K562 (cell line): ENCODE measurements at regions not wholly inside any gene's neighbourhood (a gene's known extent, or its start where the extent isn't known, plus 50 kb on each side); places are given as distances from the start of the nearest gene placed in this dataset.

Experiments
- ATAC-seq: fragments of 200-7000 bp; cut with Tn5 transposase; 3 replicates; pipeline ENCODE4 v1.9.1; 2020; ENCODE audit warnings: moderate library complexity
- BruUV-seq: library from RNA; stranded (reverse); fragments of 400-500 nt; replicated peaks from 2 replicates; lab custom pipeline; 2021; lab: Mats Ljungman, UMichigan
- CTCF ChIA-PET: fragments of 300-600 bp; formaldehyde crosslinking; extraction: SDS; loops from one replicate; lab custom pipeline; 2021; ENCODE audit warnings: low intra/inter-chr PET ratio; lab: Yijun Ruan, JAX
- POLR2A ChIA-PET: fragments of 300-600, 350-650 bp; sonication (Branson Sonifier 250); formaldehyde crosslinking; extraction: SDS; loops from one replicate; lab custom pipeline; 2021; ENCODE audit warnings: antibody characterized with exemption, inconsistent platforms; lab: Yijun Ruan, JAX
- DNase-seq, 4 experiments: peaks; one replicate each; pipeline versions ENCODE4 v3.0.0 to v3.0.0-alpha.2; 2011 to 2018; ENCODE audit warnings: low spot score in 3 of 4, mixed read lengths in 3 of 4; ENCODE audit errors: extremely low read depth in 1 of 4
- FAIRE-seq: peaks from 2 replicates; lab custom pipeline; 2011; peaks lifted over from hg19 to GRCh38; lab: Jason Lieb, UNC
- H2AFZ ChIP-seq: 2 replicates; pipeline ENCODE4 v1.6.0; 2011; ENCODE audit warnings: low read depth, low read length, control low read depth, inconsistent platforms
- H3K27ac ChIP-seq: fragments of 200-600 bp; 3 replicates; pipeline ENCODE4 v1.8.0; 2011; ENCODE audit warnings: low read depth, mild to moderate bottlenecking, control low read depth, inconsistent platforms, low read length, moderate library complexity, mixed read lengths; ENCODE audit errors: extremely low read depth
- H3K27me3 ChIP-seq, 2 experiments: fragments of 300-600 bp in 1 of 2; 2 replicates in 1 of 2; 3 replicates in 1 of 2; pipeline versions ENCODE4 v1.6.0 to v1.8.0; 2011; ENCODE audit warnings: inconsistent platforms in 2 of 2, low read length in 2 of 2, mild to moderate bottlenecking in 1 of 2, mixed read lengths in 1 of 2, moderate library complexity in 1 of 2; ENCODE audit not compliant: control insufficient read depth in 2 of 2, insufficient read depth in 2 of 2
- H3K36me3 ChIP-seq: fragments of 300-600 bp; 3 replicates; pipeline ENCODE4 v1.8.0; 2011; ENCODE audit warnings: mild to moderate bottlenecking, low read length, inconsistent platforms; ENCODE audit not compliant: control insufficient read depth, insufficient read depth
- H3K4me1 ChIP-seq, 2 experiments: fragments of 200-600 bp in 1 of 2; replicated peaks in 1 of 2; 2 replicates in 1 of 2; 3 replicates in 1 of 2; pipeline versions ENCODE4 v1.5.1 to v1.8.0; 2011; ENCODE audit warnings: inconsistent platforms in 2 of 2, low read length in 2 of 2, mild to moderate bottlenecking in 1 of 2, mixed read lengths in 1 of 2, moderate library complexity in 1 of 2; ENCODE audit not compliant: control insufficient read depth in 2 of 2, insufficient read depth in 2 of 2
- H3K4me2 ChIP-seq: 2 replicates; pipeline ENCODE4 v1.6.1; 2011; ENCODE audit warnings: low read length, control low read depth, inconsistent platforms, mixed read lengths; ENCODE audit not compliant: insufficient read depth
- H3K4me3 ChIP-seq: fragments of 200-600 bp; sonication (generic), shearing (Covaris generic); 2 replicates; pipeline ENCODE4 v1.5.1; 2016; ENCODE audit warnings: control low read depth, inconsistent platforms
- H3K79me2 ChIP-seq: fragments of 200-600 bp; 3 replicates; pipeline ENCODE4 v1.8.0; 2011; ENCODE audit warnings: low read length, inconsistent platforms; ENCODE audit not compliant: control insufficient read depth, insufficient read depth
- H3K9ac ChIP-seq, 2 experiments: 2 replicates each; pipeline versions ENCODE4 v1.6.0 to v1.6.1; 2011; ENCODE audit warnings: low read depth in 2 of 2, low read length in 2 of 2, control low read depth in 1 of 2, inconsistent platforms in 1 of 2, mild to moderate bottlenecking in 1 of 2, mixed read lengths in 1 of 2; ENCODE audit not compliant: insufficient read depth in 1 of 2
- H3K9me1 ChIP-seq: one replicate; pipeline ENCODE4 v1.6.0; 2011; ENCODE audit warnings: inconsistent platforms, mild to moderate bottlenecking, low read length, moderate library complexity; ENCODE audit not compliant: control insufficient read depth, insufficient read depth
- H3K9me3 ChIP-seq: replicated peaks from 2 replicates; pipeline ENCODE4 v1.5.1; 2011; ENCODE audit warnings: low read depth, low read length, inconsistent platforms; ENCODE audit not compliant: control insufficient read depth, insufficient read depth
- H4K20me1 ChIP-seq: replicated peaks from 2 replicates; pipeline ENCODE4 v1.6.1; 2011; ENCODE audit warnings: low read length, inconsistent platforms, mixed read lengths; ENCODE audit not compliant: control insufficient read depth, insufficient read depth
- DACH1 ChIP-seq: fragments of 450-650 bp; IDR thresholded peaks from 2 replicates; pipeline ENCODE4 v1.6.1; 2018; ENCODE audit not compliant: partially characterized antibody
- EP300 ChIP-seq: IDR thresholded peaks from 2 replicates; pipeline ENCODE4 v1.6.1; 2012; ENCODE audit warnings: low read length, improper control_type of control experiment
- STAT5B ChIP-seq: fragments of 250-450 bp; sonication (Bioruptor Pico); IDR thresholded peaks from 2 replicates; pipeline ENCODE4 v1.8.0; 2021; ENCODE audit warnings: mild to moderate bottlenecking, inconsistent platforms
- TCF7 ChIP-seq: sonication (generic); IDR thresholded peaks from 2 replicates; pipeline ENCODE4 v1.6.1; 2016; ENCODE audit warnings: antibody characterized with exemption, borderline replicate concordance
- TFAM ChIP-seq: fragments of 250-450 bp; sonication (Bioruptor Pico); conservative IDR thresholded peaks from 2 replicates; pipeline ENCODE4 v1.5.0; 2021; ENCODE audit warnings: mild to moderate bottlenecking, moderate library complexity
- THRAP3 ChIP-seq: fragments of 450-650 bp; IDR thresholded peaks from 2 replicates; pipeline ENCODE4 v1.6.1; 2016; ENCODE audit warnings: mild to moderate bottlenecking, inconsistent platforms, borderline replicate concordance
- TRIM24 ChIP-seq, 2 experiments: fragments of 450-650 bp; IDR thresholded peaks; 2 replicates each; pipeline ENCODE4 v1.6.1; 2016
- WGBS: fragments of 100-300 bp; shearing (Covaris generic); methylation state at CpG from one replicate; pipeline ENCODE4 v1.1.6; 2016; ENCODE audit warnings: low coverage, mixed read lengths; ENCODE audit not compliant: insufficient coverage; ENCODE audit errors: missing lambda C conversion rate; 5-methylcytosine and 5-hydroxymethylcytosine counted together
- in situ Hi-C: fragments of 300-500 bp; cut with MboI; formaldehyde crosslinking; loops from 4 replicates; pipeline ENCODE4 v1.15.0; 2018; ENCODE audit warnings: inconsistent platforms, mixed read lengths
- intact Hi-C: fragments of 100-400 bp; cut with micrococcal nuclease; formaldehyde crosslinking; loops from 2 replicates; pipeline ENCODE4 v1.14.2; 2022
- TF ChIP-seq, protein P1 (sequence below): IDR thresholded peaks from 2 replicates; pipeline ENCODE4 v1.6.1; 2012; ENCODE audit warnings: low read depth, low read length, improper control_type of control experiment, borderline replicate concordance
- TF ChIP-seq, protein P2 (sequence below): fragments of 250-450 bp; sonication (Bioruptor Pico); IDR thresholded peaks from 2 replicates; pipeline ENCODE4 v1.5.0; 2021

DNA sequence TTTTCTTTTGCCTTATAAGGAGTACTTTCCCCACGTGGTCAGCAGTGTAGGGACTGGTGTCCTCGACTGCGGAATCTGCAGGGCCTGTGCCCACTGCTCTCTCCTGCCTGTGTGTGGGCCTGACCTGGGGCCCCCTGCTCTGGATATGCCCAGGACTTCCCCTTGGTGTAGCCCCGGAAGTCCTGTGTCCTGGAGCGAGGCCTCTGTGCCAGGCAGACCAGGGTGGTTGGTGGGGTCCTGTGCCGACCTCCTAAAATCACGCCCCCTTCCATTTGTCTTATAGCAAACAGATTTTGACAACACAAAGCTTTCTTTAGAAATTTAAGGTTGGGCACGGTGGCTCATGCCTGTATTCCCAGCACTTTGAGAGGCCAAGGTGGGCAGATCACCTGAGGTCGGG is 64.2 kb downstream of the DLL1 start:
- no peak overlapping the region for H3K27ac ChIP-seq
- ATAC-seq (no peak), FAIRE-seq (no peak), DNase-seq (no peak)
- no peaks in the 10 kb centered on the region for H3K9me1 ChIP-seq
- no peaks in the 10 kb centered on the region for H3K9me3 ChIP-seq
- POLR2A ChIA-PET = no interaction called here
- no peak overlapping the region for H3K9ac ChIP-seq
- no peak overlapping the region for H3K4me2 ChIP-seq
- CTCF ChIA-PET = no interaction called here
- peaks cover 17% of the 10 kb centered on the region for H4K20me1 ChIP-seq
- intact Hi-C loops (loop anchor here (10.0 kb wide), 1 partner anchor 288 kb away; no protein-coding TSS in a partner anchor), in situ Hi-C loops (no loop called here)
- H3K4me3 ChIP-seq = no peak overlapping the region
- no peaks in the 10 kb centered on the region for H3K79me2 ChIP-seq
- TF ChIP-seq, protein P1, sequence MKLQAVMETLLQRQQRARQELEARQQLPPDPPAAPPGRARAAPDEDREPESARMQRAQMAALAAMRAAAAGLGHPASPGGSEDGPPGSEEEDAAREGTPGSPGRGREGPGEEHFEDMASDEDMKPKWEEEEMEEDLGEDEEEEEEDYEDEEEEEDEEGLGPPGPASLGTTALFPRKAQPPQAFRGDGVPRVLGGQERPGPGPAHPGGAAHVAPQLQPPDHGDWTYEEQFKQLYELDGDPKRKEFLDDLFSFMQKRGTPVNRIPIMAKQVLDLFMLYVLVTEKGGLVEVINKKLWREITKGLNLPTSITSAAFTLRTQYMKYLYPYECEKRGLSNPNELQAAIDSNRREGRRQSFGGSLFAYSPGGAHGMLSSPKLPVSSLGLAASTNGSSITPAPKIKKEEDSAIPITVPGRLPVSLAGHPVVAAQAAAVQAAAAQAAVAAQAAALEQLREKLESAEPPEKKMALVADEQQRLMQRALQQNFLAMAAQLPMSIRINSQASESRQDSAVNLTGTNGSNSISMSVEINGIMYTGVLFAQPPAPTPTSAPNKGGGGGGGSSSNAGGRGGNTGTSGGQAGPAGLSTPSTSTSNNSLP = no peak
- TF ChIP-seq TRIM24 (IDR thresholded peaks at IDR 0.05) (no peak), TFAM (no peak), STAT5B (CRISPR knock-in tag) (no peak), EP300 (no peak), THRAP3 (no peak), TCF7 (no peak), DACH1 (no peak)
- TF ChIP-seq, protein P2, sequence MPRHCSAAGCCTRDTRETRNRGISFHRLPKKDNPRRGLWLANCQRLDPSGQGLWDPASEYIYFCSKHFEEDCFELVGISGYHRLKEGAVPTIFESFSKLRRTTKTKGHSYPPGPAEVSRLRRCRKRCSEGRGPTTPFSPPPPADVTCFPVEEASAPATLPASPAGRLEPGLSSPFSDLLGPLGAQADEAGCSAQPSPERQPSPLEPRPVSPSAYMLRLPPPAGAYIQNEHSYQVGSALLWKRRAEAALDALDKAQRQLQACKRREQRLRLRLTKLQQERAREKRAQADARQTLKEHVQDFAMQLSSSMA (CRISPR knock-in tag) = no peak
- no peaks in the 10 kb centered on the region for H3K36me3 ChIP-seq
- H3K4me1 ChIP-seq = peaks cover 0 to 11% of the 10 kb centered on the region in 2 experiments; a peak in 1 of 5 replicates
- 3% methylated on average over 9 of the region's 9 CpGs for WGBS
- no TSS peak for BruUV-seq
- no peak overlapping the region for H2AFZ ChIP-seq
- peaks cover 87 to 99% of the 10 kb centered on the region in 2 experiments for H3K27me3 ChIP-seq
